OCI-LY1 (cell line): ENCODE measurements at regions not wholly inside any gene's neighbourhood (a gene's known extent, or its start where the extent isn't known, plus 50 kb on each side); places are given as distances from the start of the nearest gene placed in this dataset.

Experiments used
- EZH2 ChIP-seq: fragments of 200-600 bp; sonication (generic), shearing (Covaris generic); IDR thresholded peaks from 2 replicates; pipeline ENCODE4 v1.8.0; 2017; ENCODE audit warnings: borderline replicate concordance, mixed run types, mild to moderate bottlenecking, antibody characterized with exemption, low read length, moderate library complexity, mixed read lengths
- TF ChIP-seq, protein P1 (sequence below): fragments of 200-600 bp; sonication (generic), shearing (Covaris generic); IDR thresholded peaks from 2 replicates; pipeline ENCODE4 v1.5.1; 2017; ENCODE audit warnings: mild to moderate bottlenecking, antibody characterized with exemption, low read length, moderate library complexity, mixed read lengths

DNA sequence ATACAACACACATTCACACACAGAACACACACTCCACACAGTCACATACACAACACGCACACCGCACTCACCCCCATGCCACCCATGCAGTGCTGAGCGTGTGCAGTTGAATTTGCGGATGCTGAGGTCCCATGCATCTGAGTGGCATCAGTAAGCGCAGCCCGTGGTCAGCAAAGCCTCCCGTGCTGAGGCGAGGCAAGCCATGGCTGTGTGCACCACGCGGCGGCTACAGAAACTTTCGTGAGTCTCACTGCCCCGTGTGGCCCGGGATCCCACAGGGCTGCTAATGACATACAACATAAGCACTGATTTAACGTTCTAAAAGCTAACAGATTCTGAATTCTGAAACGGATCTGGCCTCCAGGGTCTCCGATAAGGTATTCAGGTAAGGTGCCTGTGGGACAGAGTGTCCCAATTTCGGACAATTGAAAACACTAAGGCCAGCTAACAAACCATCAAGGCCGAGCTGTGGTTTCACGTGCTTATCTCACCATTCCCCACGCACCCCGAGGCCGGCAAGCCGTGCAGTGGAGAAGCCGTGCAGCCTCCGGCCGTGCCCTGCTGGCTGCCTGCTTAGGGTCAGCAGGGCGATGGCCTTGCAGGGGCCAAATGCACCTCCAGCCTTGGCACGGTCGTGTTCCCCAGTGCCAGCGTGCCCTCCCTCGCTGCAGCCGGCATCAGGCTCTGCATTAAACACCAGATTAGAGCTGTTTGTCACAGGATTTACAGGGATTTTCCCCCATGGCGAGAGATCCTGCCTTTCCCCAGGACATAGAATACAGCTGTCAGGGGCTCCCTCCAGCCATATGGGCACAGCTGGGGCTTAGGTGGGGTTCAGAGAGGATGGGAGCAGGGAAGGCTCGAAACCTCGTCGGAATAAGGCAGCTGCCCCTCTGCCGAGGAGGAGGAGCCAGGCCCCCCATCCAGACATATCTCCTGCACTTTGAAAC is 191.7 kb downstream of the C16orf95 start:
- TF ChIP-seq, protein P1, sequence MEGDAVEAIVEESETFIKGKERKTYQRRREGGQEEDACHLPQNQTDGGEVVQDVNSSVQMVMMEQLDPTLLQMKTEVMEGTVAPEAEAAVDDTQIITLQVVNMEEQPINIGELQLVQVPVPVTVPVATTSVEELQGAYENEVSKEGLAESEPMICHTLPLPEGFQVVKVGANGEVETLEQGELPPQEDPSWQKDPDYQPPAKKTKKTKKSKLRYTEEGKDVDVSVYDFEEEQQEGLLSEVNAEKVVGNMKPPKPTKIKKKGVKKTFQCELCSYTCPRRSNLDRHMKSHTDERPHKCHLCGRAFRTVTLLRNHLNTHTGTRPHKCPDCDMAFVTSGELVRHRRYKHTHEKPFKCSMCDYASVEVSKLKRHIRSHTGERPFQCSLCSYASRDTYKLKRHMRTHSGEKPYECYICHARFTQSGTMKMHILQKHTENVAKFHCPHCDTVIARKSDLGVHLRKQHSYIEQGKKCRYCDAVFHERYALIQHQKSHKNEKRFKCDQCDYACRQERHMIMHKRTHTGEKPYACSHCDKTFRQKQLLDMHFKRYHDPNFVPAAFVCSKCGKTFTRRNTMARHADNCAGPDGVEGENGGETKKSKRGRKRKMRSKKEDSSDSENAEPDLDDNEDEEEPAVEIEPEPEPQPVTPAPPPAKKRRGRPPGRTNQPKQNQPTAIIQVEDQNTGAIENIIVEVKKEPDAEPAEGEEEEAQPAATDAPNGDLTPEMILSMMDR = no peak
- no peak for TF ChIP-seq EZH2
